Ascending aorta (tissue), 2 donors: ENCODE measurements at regions not wholly inside any gene's neighbourhood (a gene's known extent, or its start where the extent isn't known, plus 50 kb on each side); places are given as distances from the start of the nearest gene placed in this dataset.

Source experiments
- DNase-seq, 2 donors: peaks; one replicate each; pipeline ENCODE4 v3.0.0-alpha.2; 2019; ENCODE audit warnings: low spot score in 2 of 2
- H3K27ac ChIP-seq, 2 donors: fragments of 200-600 bp; sonication (generic); one replicate each; pipeline ENCODE4 v1.5.1; 2016 to 2017; ENCODE audit warnings: mild to moderate bottlenecking in 1 of 2
- H3K27me3 ChIP-seq: fragments of 200-600 bp; sonication (generic); one replicate; pipeline ENCODE4 v1.5.1; 2017
- H3K36me3 ChIP-seq, 2 donors: fragments of 200-600 bp; sonication (generic); one replicate each; pipeline ENCODE4 v1.5.1; 2016
- H3K4me1 ChIP-seq, 2 donors: fragments of 200-600 bp; sonication (generic); one replicate each; pipeline ENCODE4 v1.5.1; 2016 to 2017; ENCODE audit warnings: mild to moderate bottlenecking in 1 of 2
- H3K4me3 ChIP-seq, 2 donors: fragments of 200-600 bp; sonication (generic); one replicate each; pipeline ENCODE4 v1.5.1; 2016 to 2017; ENCODE audit warnings: mild to moderate bottlenecking in 1 of 2
- H3K9me3 ChIP-seq, 2 donors: fragments of 200-600 bp; sonication (generic); one replicate each; pipeline ENCODE4 v1.5.1; 2016
- CTCF ChIP-seq, 3 experiments: fragments of 200-600 bp in 2 of 3; fragments of 450-650 bp in 1 of 3; sonication (generic) in 2 of 3; IDR thresholded peaks; one replicate each; pipeline ENCODE4 v1.5.1; 2016 to 2019; ENCODE audit warnings: antibody characterized with exemption in 3 of 3, mild to moderate bottlenecking in 1 of 3, moderate library complexity in 1 of 3
- intact Hi-C: fragments of 100-400 bp; cut with DNase I; formaldehyde crosslinking; loops from one replicate; pipeline ENCODE4 v1.15.1; 2023

GRCh38 chr9:105038051-105038450 is 110.1 kb upstream of the ABCA1 start:
- intact Hi-C loops: loop anchor here (10.0 kb wide), 1 partner anchor 77 kb away; no protein-coding TSS in a partner anchor

GRCh38 chr9:105039175-105039799 is 111.3 kb upstream of the ABCA1 start:
- Histone ChIP-seq H3K4me1 (no peaks in the 10 kb centered on the region), H3K4me3 (no peak overlapping the region), H3K27me3 (no peaks in the 10 kb centered on the region), H3K27ac (no peak overlapping the region), H3K9me3 (no peaks in the 10 kb centered on the region), H3K36me3 (no peaks in the 10 kb centered on the region)
- intact Hi-C loops: loop anchor here (10.0 kb wide), 1 partner anchor 76 kb away; no protein-coding TSS in a partner anchor
- no peak for DNase-seq
- no peak for TF ChIP-seq CTCF (IDR thresholded peaks at IDR 0.05)

More at GRCh38 chr9:105038051-105038450, 110.1 kb upstream of the ABCA1 start:
- DNase-seq: no peak
- TF ChIP-seq CTCF (IDR thresholded peaks at IDR 0.05): no peak
- Histone ChIP-seq H3K4me1 (no peaks in the 10 kb centered on the region), H3K27ac (no peak overlapping the region), H3K27me3 (no peaks in the 10 kb centered on the region), H3K4me3 (no peak overlapping the region), H3K36me3 (no peaks in the 10 kb centered on the region), H3K9me3 (no peaks in the 10 kb centered on the region)

- intact Hi-C loops: no loop called here
- Histone ChIP-seq H3K27me3 (no peaks in the 10 kb centered on the region), H3K4me1 (no peaks in the 10 kb centered on the region), H3K4me3 (no peak overlapping the region), H3K27ac (no peak overlapping the region), H3K9me3 (no peaks in the 10 kb centered on the region), H3K36me3 (no peaks in the 10 kb centered on the region)
- no peak for DNase-seq
- no peak for TF ChIP-seq CTCF (IDR thresholded peaks at IDR 0.05)
Observed at GRCh38 chr9:105043370-105043936, 115.5 kb upstream of the ABCA1 start.

GRCh38 chr9:105044518-105044917 is 116.6 kb upstream of the ABCA1 start:
- Histone ChIP-seq H3K27me3 (no peaks in the 10 kb centered on the region), H3K27ac (no peak overlapping the region), H3K4me1 (no peaks in the 10 kb centered on the region), H3K36me3 (no peaks in the 10 kb centered on the region), H3K9me3 (no peaks in the 10 kb centered on the region), H3K4me3 (no peak overlapping the region)
- DNase-seq: no peak
- TF ChIP-seq CTCF (IDR thresholded peaks at IDR 0.05): no peak
- intact Hi-C loops: no loop called here

- intact Hi-C loops: no loop called here
- H3K27me3 ChIP-seq: no peaks in the 10 kb centered on the region
- H3K36me3 ChIP-seq: no peaks in the 10 kb centered on the region
- H3K9me3 ChIP-seq: no peaks in the 10 kb centered on the region
- no peak for TF ChIP-seq CTCF (IDR thresholded peaks at IDR 0.05)
- no peak overlapping the region for H3K4me3 ChIP-seq
- no peak overlapping the region for H3K27ac ChIP-seq
- no peak for DNase-seq
- H3K4me1 ChIP-seq: no peaks in the 10 kb centered on the region
Observed at GRCh38 chr9:105046907-105047741, 119.2 kb upstream of the ABCA1 start.
